Osteoblast (primary cell): ENCODE measurements at regions not wholly inside any gene's neighbourhood (a gene's known extent, or its start where the extent isn't known, plus 50 kb on each side); places are given as distances from the start of the nearest gene placed in this dataset.

Source experiments
- DNase-seq: peaks from one replicate; pipeline ENCODE4 v3.0.0; 2011; ENCODE audit warnings: low spot score, mixed read lengths; ENCODE audit not compliant: insufficient read length; ENCODE audit errors: missing footprints
- H2AFZ ChIP-seq: 2 replicates; pipeline ENCODE4 v1.6.0; 2011; ENCODE audit warnings: mild to moderate bottlenecking, low read length
- H3K27ac ChIP-seq: 2 replicates; pipeline ENCODE4 v1.5.1; 2011; ENCODE audit warnings: mild to moderate bottlenecking, low read depth, low read length, moderate library complexity
- H3K27me3 ChIP-seq: 2 replicates; pipeline ENCODE4 v1.6.0; 2012; ENCODE audit warnings: mild to moderate bottlenecking, control low read depth, inconsistent platforms, low read length, moderate library complexity; ENCODE audit not compliant: insufficient read depth
- H3K36me3 ChIP-seq: 2 replicates; pipeline ENCODE4 v1.5.1; 2011; ENCODE audit warnings: mild to moderate bottlenecking, low read length, control low read depth, moderate library complexity; ENCODE audit not compliant: insufficient read depth
- H3K4me1 ChIP-seq: 2 replicates; pipeline ENCODE4 v1.5.1; 2011; ENCODE audit warnings: mild to moderate bottlenecking, low read length, control low read depth, moderate library complexity; ENCODE audit not compliant: insufficient read depth
- H3K4me2 ChIP-seq: 2 replicates; pipeline ENCODE4 v1.6.0; 2011; ENCODE audit warnings: mild to moderate bottlenecking, low read length; ENCODE audit not compliant: insufficient read depth
- H3K4me3 ChIP-seq: fragments of 200-600 bp; sonication (generic); 3 replicates; pipeline ENCODE4 v1.5.1; 2012; ENCODE audit warnings: mild to moderate bottlenecking, low read length, inconsistent platforms; ENCODE audit not compliant: insufficient read depth
- H3K79me2 ChIP-seq: 2 replicates; pipeline ENCODE4 v1.6.0; 2012; ENCODE audit warnings: mild to moderate bottlenecking, low read length, control low read depth, inconsistent platforms; ENCODE audit not compliant: insufficient read depth
- H3K9me3 ChIP-seq: 2 replicates; pipeline ENCODE4 v1.5.1; 2011; ENCODE audit warnings: low read depth, low read length, control low read depth
- H4K20me1 ChIP-seq: 2 replicates; pipeline ENCODE4 v1.6.0; 2012; ENCODE audit warnings: mild to moderate bottlenecking, low read length, control low read depth; ENCODE audit not compliant: insufficient read depth
- CTCF ChIP-seq: IDR thresholded peaks from 2 replicates; pipeline ENCODE4 v1.5.1; 2011; ENCODE audit warnings: mild to moderate bottlenecking, low read depth, low read length, moderate library complexity; ENCODE audit errors: extremely low read depth

- TF ChIP-seq CTCF = no peak
- no peak overlapping the region for H3K27ac ChIP-seq
- no peak for DNase-seq
- H3K4me1 ChIP-seq = peaks cover 12% of the 10 kb centered on the region
- H2AFZ ChIP-seq = no peak overlapping the region
- no peaks in the 10 kb centered on the region for H3K9me3 ChIP-seq
- no peaks in the 10 kb centered on the region for H3K36me3 ChIP-seq
- H3K4me2 ChIP-seq = no peak overlapping the region
- H4K20me1 ChIP-seq = no peaks in the 10 kb centered on the region
- no peaks in the 10 kb centered on the region for H3K79me2 ChIP-seq
- no peak overlapping the region for H3K4me3 ChIP-seq
- H3K27me3 ChIP-seq = peaks cover 3% of the 10 kb centered on the region
Measured at GRCh38 chr16:87006789-87007745, 310.1 kb downstream of the C16orf95 start.

GRCh38 chr16:87007907-87008306 is 309.3 kb downstream of the C16orf95 start:
- H3K27ac ChIP-seq = no peak overlapping the region
- no peak for TF ChIP-seq CTCF

GRCh38 chr16:87008664-87009063 is 308.5 kb downstream of the C16orf95 start:
- Histone ChIP-seq H4K20me1 (no peaks in the 10 kb centered on the region), H3K4me1 (no peaks in the 10 kb centered on the region), H3K4me2 (no peak overlapping the region), H3K36me3 (no peaks in the 10 kb centered on the region), H2AFZ (no peak overlapping the region), H3K9me3 (no peaks in the 10 kb centered on the region), H3K79me2 (no peaks in the 10 kb centered on the region), H3K27ac (no peak overlapping the region), H3K4me3 (no peak overlapping the region), H3K27me3 (peaks cover 3% of the 10 kb centered on the region)
- TF ChIP-seq CTCF = no peak
- DNase-seq = no peak

More at GRCh38 chr16:87007907-87008306, 309.3 kb downstream of the C16orf95 start:
- H3K4me2 ChIP-seq = no peak overlapping the region
- no peaks in the 10 kb centered on the region for H3K9me3 ChIP-seq
- peaks cover 3% of the 10 kb centered on the region for H3K27me3 ChIP-seq
- no peaks in the 10 kb centered on the region for H3K79me2 ChIP-seq
- no peak for DNase-seq
- no peak overlapping the region for H3K4me3 ChIP-seq
- H3K36me3 ChIP-seq = no peaks in the 10 kb centered on the region
- peaks cover 5% of the 10 kb centered on the region for H3K4me1 ChIP-seq
- H4K20me1 ChIP-seq = no peaks in the 10 kb centered on the region
- no peak overlapping the region for H2AFZ ChIP-seq
